H9 (cell line): ENCODE measurements at regions not wholly inside any gene's neighbourhood (a gene's known extent, or its start where the extent isn't known, plus 50 kb on each side); places are given as distances from the start of the nearest gene placed in this dataset.

Source experiments
- DNase-seq: peaks from one replicate; pipeline ENCODE4 v3.0.0-alpha.2; 2017
- H2AFZ ChIP-seq: one replicate; pipeline ENCODE4 v1.6.1; 2013; ENCODE audit warnings: mild to moderate bottlenecking, low read length, control low read depth, moderate library complexity
- H2AK5ac ChIP-seq: 2 replicates; pipeline ENCODE4 v1.6.1; 2013; ENCODE audit warnings: low read length, control low read depth, mixed read lengths; ENCODE audit not compliant: insufficient read length
- H2BK120ac ChIP-seq: one replicate; pipeline ENCODE4 v1.6.1; 2013; ENCODE audit warnings: low read depth, mild to moderate bottlenecking, low read length, control low read depth, inconsistent platforms; ENCODE audit not compliant: poor library complexity, severe bottlenecking
- H2BK12ac ChIP-seq: 2 replicates; pipeline ENCODE4 v1.6.1; 2013; ENCODE audit warnings: low read length, control low read depth, mixed read lengths, low read depth; ENCODE audit not compliant: insufficient read length
- H2BK15ac ChIP-seq: 2 replicates; pipeline ENCODE4 v1.6.1; 2013; ENCODE audit warnings: low read depth, low read length, control low read depth
- H2BK20ac ChIP-seq: one replicate; pipeline ENCODE4 v1.6.1; 2013; ENCODE audit warnings: low read depth, mild to moderate bottlenecking, low read length, control low read depth, inconsistent platforms; ENCODE audit not compliant: poor library complexity, severe bottlenecking
- H2BK5ac ChIP-seq: 2 replicates; pipeline ENCODE4 v1.6.1; 2013; ENCODE audit warnings: low read length, control low read depth, mixed read lengths; ENCODE audit not compliant: insufficient read length
- H3K14ac ChIP-seq: 2 replicates; pipeline ENCODE4 v1.6.1; 2013; ENCODE audit warnings: low read length, control low read depth; ENCODE audit not compliant: insufficient read depth
- H3K18ac ChIP-seq: 2 replicates; pipeline ENCODE4 v1.6.1; 2013; ENCODE audit warnings: low read depth, mild to moderate bottlenecking, mixed read lengths, low read length, control low read depth; ENCODE audit not compliant: insufficient read length
- H3K23ac ChIP-seq: 2 replicates; pipeline ENCODE4 v1.6.1; 2013; ENCODE audit warnings: low read length, control low read depth, mixed read lengths, low read depth; ENCODE audit not compliant: insufficient read length
- H3K23me2 ChIP-seq: 2 replicates; pipeline ENCODE4 v1.6.1; 2013; ENCODE audit warnings: low read depth, mild to moderate bottlenecking, mixed read lengths, low read length, control low read depth; ENCODE audit not compliant: insufficient read length, poor library complexity, severe bottlenecking
- H3K27ac ChIP-seq: 2 replicates; pipeline ENCODE4 v1.5.1; 2013; ENCODE audit warnings: low read length, control low read depth, mixed read lengths, low read depth; ENCODE audit not compliant: insufficient read length
- H3K27me3 ChIP-seq: 2 replicates; pipeline ENCODE4 v1.6.1; 2013; ENCODE audit warnings: low read length, control low read depth, inconsistent platforms; ENCODE audit not compliant: insufficient read depth
- H3K4ac ChIP-seq: 2 replicates; pipeline ENCODE4 v1.6.1; 2013; ENCODE audit warnings: low read depth, mild to moderate bottlenecking, control low read depth, inconsistent platforms, low read length, moderate library complexity
- H3K4me1 ChIP-seq: 2 replicates; pipeline ENCODE4 v1.6.1; 2013; ENCODE audit warnings: low read length, control low read depth, inconsistent platforms; ENCODE audit not compliant: insufficient read depth
- H3K4me2 ChIP-seq: 2 replicates; pipeline ENCODE4 v1.6.1; 2013; ENCODE audit warnings: low read length, control low read depth, mixed read lengths; ENCODE audit not compliant: insufficient read length, insufficient read depth
- H3K56ac ChIP-seq: 2 replicates; pipeline ENCODE4 v1.6.1; 2013; ENCODE audit warnings: low read depth, mild to moderate bottlenecking, mixed read lengths, low read length, control low read depth; ENCODE audit not compliant: insufficient read length
- H3K79me1 ChIP-seq: 2 replicates; pipeline ENCODE4 v1.6.1; 2013; ENCODE audit warnings: low read depth, mild to moderate bottlenecking, moderate library complexity, low read length, control low read depth, inconsistent platforms; ENCODE audit not compliant: insufficient read depth, poor library complexity, severe bottlenecking
- H3K79me2 ChIP-seq: 2 replicates; pipeline ENCODE4 v1.6.1; 2013; ENCODE audit warnings: low read length, control low read depth, inconsistent platforms; ENCODE audit not compliant: insufficient read depth
- H3K9ac ChIP-seq: 2 replicates; pipeline ENCODE4 v1.6.1; 2013; ENCODE audit warnings: low read length, control low read depth, mixed read lengths; ENCODE audit not compliant: insufficient read length; ENCODE audit errors: extremely low read depth
- H3K9me3 ChIP-seq: one replicate; pipeline ENCODE4 v1.6.1; 2013; ENCODE audit warnings: low read depth, low read length, inconsistent platforms; ENCODE audit not compliant: control insufficient read depth
- H3T11ph ChIP-seq: one replicate; pipeline ENCODE4 v1.6.1; 2013; ENCODE audit warnings: mild to moderate bottlenecking, low read length, control low read depth, inconsistent platforms
- H4K20me1 ChIP-seq: one replicate; pipeline ENCODE4 v1.6.1; 2013; ENCODE audit not compliant: control insufficient read depth, insufficient read length, insufficient read depth
- H4K5ac ChIP-seq: 2 replicates; pipeline ENCODE4 v1.6.1; 2013; ENCODE audit warnings: low read depth, mild to moderate bottlenecking, mixed read lengths, low read length, control low read depth; ENCODE audit not compliant: insufficient read length
- H4K8ac ChIP-seq: replicated peaks from 2 replicates; pipeline ENCODE4 v1.6.1; 2013; ENCODE audit warnings: low read length, control low read depth, mixed read lengths, low read depth; ENCODE audit not compliant: insufficient read length
- H4K91ac ChIP-seq: 2 replicates; pipeline ENCODE4 v1.6.1; 2013; ENCODE audit warnings: low read depth, mild to moderate bottlenecking, moderate library complexity, mixed read lengths, low read length, control low read depth; ENCODE audit not compliant: insufficient read length
- H3K27ac Mint-ChIP-seq, 3 experiments: 2 replicates in 2 of 3; 3 replicates in 1 of 3; pipeline ENCODE4 v1.8.0; 2020 to 2021; ENCODE audit warnings: mixed read lengths in 3 of 3, mild to moderate bottlenecking in 1 of 3, moderate library complexity in 1 of 3
- H3K27me3 Mint-ChIP-seq: 2 replicates; pipeline ENCODE4 v1.8.0; 2021; ENCODE audit warnings: low read depth, mild to moderate bottlenecking, moderate library complexity, mixed read lengths
- H3K36me3 Mint-ChIP-seq, 3 experiments: 2 replicates in 2 of 3; 3 replicates in 1 of 3; pipeline ENCODE4 v1.8.0; 2020 to 2021; ENCODE audit warnings: low read depth in 3 of 3, mixed read lengths in 3 of 3; ENCODE audit not compliant: insufficient read depth in 1 of 3
- H3K4me1 Mint-ChIP-seq, 2 experiments: 2 replicates each; pipeline ENCODE4 v1.8.0; 2020; ENCODE audit warnings: mixed read lengths in 2 of 2
- H3K4me3 Mint-ChIP-seq, 2 experiments: 2 replicates in 1 of 2; 3 replicates in 1 of 2; pipeline ENCODE4 v1.8.0; 2020 to 2021; ENCODE audit warnings: mild to moderate bottlenecking in 2 of 2, mixed read lengths in 2 of 2, moderate library complexity in 1 of 2
- H3K9me3 Mint-ChIP-seq, 2 experiments: 2 replicates in 1 of 2; 3 replicates in 1 of 2; pipeline ENCODE4 v1.8.0; 2020; ENCODE audit warnings: mild to moderate bottlenecking in 2 of 2, mixed read lengths in 2 of 2, moderate library complexity in 1 of 2
- WGBS: extraction: QIAGEN DNeasy Blood & Tissue Kit; methylation state at CpG from one replicate; pipeline ENCODE4 v1.1.7; 2013; ENCODE audit warnings: missing lambda C conversion rate, low lambda C conversion rate, mixed read lengths; ENCODE audit not compliant: insufficient read length; ENCODE audit errors: extremely low coverage; 5-methylcytosine and 5-hydroxymethylcytosine counted together
- TF ChIP-seq, protein P1 (sequence below): fragments of 200-600 bp; sonication (generic); conservative IDR thresholded peaks from 3 replicates; pipeline ENCODE4 v1.8.0; 2021; ENCODE audit warnings: antibody characterized with exemption, mild to moderate bottlenecking

DNA sequence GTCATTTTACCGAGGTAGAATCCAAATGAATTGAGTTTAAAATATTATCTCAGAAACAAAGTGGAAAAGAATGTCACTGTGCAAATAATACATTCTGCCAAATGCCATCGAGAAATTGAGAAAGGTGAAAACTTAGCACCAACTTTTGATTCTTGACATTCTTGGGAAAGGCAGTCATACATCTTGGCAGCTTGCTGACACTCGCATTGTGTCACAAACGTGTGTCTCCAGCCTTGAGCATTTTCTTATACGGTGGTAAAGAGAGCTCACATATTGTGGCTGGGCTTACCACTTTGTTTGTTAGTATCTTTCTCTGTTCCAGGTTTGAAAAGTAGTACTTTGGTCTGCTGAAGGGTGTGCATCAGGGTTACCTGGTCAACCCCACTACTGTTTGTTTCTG is 1456.1 kb downstream of the BRINP3 start:
- H3K36me3 Mint-ChIP-seq, result peaks cover 0 to 4% (median 0%) of the 10 kb centered on the region in 3 experiments; a peak in 2 of 7 replicates
- H2BK5ac ChIP-seq, result no peak overlapping the region
- no peak overlapping the region for H3K14ac ChIP-seq
- H3K18ac ChIP-seq, result no peak overlapping the region
- H4K91ac ChIP-seq, result no peak overlapping the region
- no peak overlapping the region for H4K8ac ChIP-seq
- H2BK15ac ChIP-seq, result no peak overlapping the region
- H3K9me3 Mint-ChIP-seq, result peaks cover 3 to 9% of the 10 kb centered on the region in 2 experiments; a peak in 3 of 5 replicates
- TF ChIP-seq, protein P1, sequence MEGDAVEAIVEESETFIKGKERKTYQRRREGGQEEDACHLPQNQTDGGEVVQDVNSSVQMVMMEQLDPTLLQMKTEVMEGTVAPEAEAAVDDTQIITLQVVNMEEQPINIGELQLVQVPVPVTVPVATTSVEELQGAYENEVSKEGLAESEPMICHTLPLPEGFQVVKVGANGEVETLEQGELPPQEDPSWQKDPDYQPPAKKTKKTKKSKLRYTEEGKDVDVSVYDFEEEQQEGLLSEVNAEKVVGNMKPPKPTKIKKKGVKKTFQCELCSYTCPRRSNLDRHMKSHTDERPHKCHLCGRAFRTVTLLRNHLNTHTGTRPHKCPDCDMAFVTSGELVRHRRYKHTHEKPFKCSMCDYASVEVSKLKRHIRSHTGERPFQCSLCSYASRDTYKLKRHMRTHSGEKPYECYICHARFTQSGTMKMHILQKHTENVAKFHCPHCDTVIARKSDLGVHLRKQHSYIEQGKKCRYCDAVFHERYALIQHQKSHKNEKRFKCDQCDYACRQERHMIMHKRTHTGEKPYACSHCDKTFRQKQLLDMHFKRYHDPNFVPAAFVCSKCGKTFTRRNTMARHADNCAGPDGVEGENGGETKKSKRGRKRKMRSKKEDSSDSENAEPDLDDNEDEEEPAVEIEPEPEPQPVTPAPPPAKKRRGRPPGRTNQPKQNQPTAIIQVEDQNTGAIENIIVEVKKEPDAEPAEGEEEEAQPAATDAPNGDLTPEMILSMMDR, result no peak
- H2AFZ ChIP-seq, result no peak overlapping the region
- no peaks in the 10 kb centered on the region for H3K27me3 ChIP-seq
- H3K4me1 Mint-ChIP-seq, result no peaks in the 10 kb centered on the region
- H3K9me3 ChIP-seq, result no peaks in the 10 kb centered on the region
- no peaks in the 10 kb centered on the region for H4K20me1 ChIP-seq
- H3K9ac ChIP-seq, result no peak overlapping the region
- H3K4me3 Mint-ChIP-seq, result no peak overlapping the region
- H2BK20ac ChIP-seq, result no peak overlapping the region
- no peak overlapping the region for H3K27ac Mint-ChIP-seq
- H3K79me2 ChIP-seq, result no peaks in the 10 kb centered on the region
- H3K4me1 ChIP-seq, result no peaks in the 10 kb centered on the region
- H3K23me2 ChIP-seq, result no peaks in the 10 kb centered on the region
- H3K4me2 ChIP-seq, result no peak overlapping the region
- H2AK5ac ChIP-seq, result no peak overlapping the region
- no peak for DNase-seq
- H3K27me3 Mint-ChIP-seq, result no peaks in the 10 kb centered on the region
- no peak overlapping the region for H3K56ac ChIP-seq
- H3K27ac ChIP-seq, result no peak overlapping the region
- no peak overlapping the region for H2BK120ac ChIP-seq
- no peak overlapping the region for H4K5ac ChIP-seq
- no peak overlapping the region for H2BK12ac ChIP-seq
- H3K4ac ChIP-seq, result no peak overlapping the region
- H3T11ph ChIP-seq, result no peak overlapping the region
- no CpG with 5 or more reads among the region's 5 CpGs for WGBS
- no peak overlapping the region for H3K23ac ChIP-seq
- H3K79me1 ChIP-seq, result no peaks in the 10 kb centered on the region
